ENCODE measurements at regions not wholly inside any gene's neighbourhood (a gene's known extent, or its start where the extent isn't known, plus 50 kb on each side); places are given as distances from the start of the nearest gene placed in this dataset.

GRCh38 chrX:117771384-117771783, 345.2 kb downstream of the KLHL13 start:
- TF ChIP-seq CTCF (conservative IDR thresholded peaks at IDR 0.05; ENCODE audit: low read length) (no peak), EZH2phosphoT487 (IDR thresholded peaks at IDR 0.05; ENCODE audit: borderline replicate concordance) (no peak)
- no peaks in the 10 kb centered on the region for H3K9me2 ChIP-seq (replicated peaks; ENCODE audit: low read depth, low read length)
- H3K4me3 ChIP-seq (ENCODE audit: low read length, poor library complexity, severe bottlenecking): no peak overlapping the region
- H3K79me2 ChIP-seq (ENCODE audit: insufficient read depth, low read length): no peaks in the 10 kb centered on the region
- no peak overlapping the region for H3K4me2 ChIP-seq (ENCODE audit: low read depth, low read length, poor library complexity, severe bottlenecking)
- H2AFZ ChIP-seq (ENCODE audit: low read length): no peak overlapping the region
- no peaks in the 10 kb centered on the region for H4K20me1 ChIP-seq (ENCODE audit: insufficient read depth, low read length, poor library complexity, severe bottlenecking)
- no peaks in the 10 kb centered on the region for H3F3A ChIP-seq (ENCODE audit: low read depth)
- no peak overlapping the region for H3K9ac ChIP-seq (ENCODE audit: low read depth, low read length, poor library complexity, severe bottlenecking)
- no peaks in the 10 kb centered on the region for H3K4me1 ChIP-seq (ENCODE audit: insufficient read depth, low read length, poor library complexity, severe bottlenecking)
- no peaks in the 10 kb centered on the region for H3K27me3 ChIP-seq (ENCODE audit: insufficient read depth, low read length, poor library complexity, severe bottlenecking)
- H3K36me3 ChIP-seq (ENCODE audit: insufficient read depth, low read length): no peaks in the 10 kb centered on the region
- H3K9me3 ChIP-seq (ENCODE audit: insufficient read depth, low read depth, low read length): no peaks in the 10 kb centered on the region

- Histone ChIP-seq H3K36me3 (ENCODE audit: insufficient read depth, low read length) (no peaks in the 10 kb centered on the region), H3K4me2 (ENCODE audit: low read depth, low read length, poor library complexity, severe bottlenecking) (no peak overlapping the region), H4K20me1 (ENCODE audit: insufficient read depth, low read length, poor library complexity, severe bottlenecking) (no peaks in the 10 kb centered on the region), H3K79me2 (ENCODE audit: insufficient read depth, low read length) (no peaks in the 10 kb centered on the region), H3K9me3 (ENCODE audit: insufficient read depth, low read depth, low read length) (no peaks in the 10 kb centered on the region), H3K27me3 (ENCODE audit: insufficient read depth, low read length, poor library complexity, severe bottlenecking) (no peaks in the 10 kb centered on the region), H3K9me2 (replicated peaks; ENCODE audit: low read depth, low read length) (no peaks in the 10 kb centered on the region), H3F3A (ENCODE audit: low read depth) (no peaks in the 10 kb centered on the region), H3K4me3 (ENCODE audit: low read length, poor library complexity, severe bottlenecking) (no peak overlapping the region), H3K4me1 (ENCODE audit: insufficient read depth, low read length, poor library complexity, severe bottlenecking) (no peaks in the 10 kb centered on the region), H3K9ac (ENCODE audit: low read depth, low read length, poor library complexity, severe bottlenecking) (no peak overlapping the region), H2AFZ (ENCODE audit: low read length) (no peak overlapping the region)
- TF ChIP-seq CTCF (conservative IDR thresholded peaks at IDR 0.05; ENCODE audit: low read length) (no peak), EZH2phosphoT487 (IDR thresholded peaks at IDR 0.05; ENCODE audit: borderline replicate concordance) (no peak)
Observed at GRCh38 chrX:117768861-117769604, 347.6 kb downstream of the KLHL13 start.

- Histone ChIP-seq H3K27me3 (ENCODE audit: insufficient read depth, low read length, poor library complexity, severe bottlenecking) (no peaks in the 10 kb centered on the region), H3K4me2 (ENCODE audit: low read depth, low read length, poor library complexity, severe bottlenecking) (no peak overlapping the region), H2AFZ (ENCODE audit: low read length) (no peak overlapping the region), H3K79me2 (ENCODE audit: insufficient read depth, low read length) (no peaks in the 10 kb centered on the region), H3K9me2 (replicated peaks; ENCODE audit: low read depth, low read length) (no peaks in the 10 kb centered on the region), H3K9ac (ENCODE audit: low read depth, low read length, poor library complexity, severe bottlenecking) (no peak overlapping the region), H3K9me3 (ENCODE audit: insufficient read depth, low read depth, low read length) (no peaks in the 10 kb centered on the region), H3K4me3 (ENCODE audit: low read length, poor library complexity, severe bottlenecking) (no peak overlapping the region), H3F3A (ENCODE audit: low read depth) (no peaks in the 10 kb centered on the region), H3K4me1 (ENCODE audit: insufficient read depth, low read length, poor library complexity, severe bottlenecking) (no peaks in the 10 kb centered on the region), H4K20me1 (ENCODE audit: insufficient read depth, low read length, poor library complexity, severe bottlenecking) (no peaks in the 10 kb centered on the region), H3K36me3 (ENCODE audit: insufficient read depth, low read length) (no peaks in the 10 kb centered on the region)
- no peak for TF ChIP-seq EZH2phosphoT487 (IDR thresholded peaks at IDR 0.05; ENCODE audit: borderline replicate concordance)
- no peak for TF ChIP-seq CTCF (conservative IDR thresholded peaks at IDR 0.05; ENCODE audit: low read length)
Observed at GRCh38 chrX:117765211-117765610, 351.4 kb downstream of the KLHL13 start.
